HG03139 (cell line): ENCODE measurements at regions not wholly inside any gene's neighbourhood (a gene's known extent, or its start where the extent isn't known, plus 50 kb on each side); places are given as distances from the start of the nearest gene placed in this dataset.
"Not testable (repeated sequence)": the region's sequence is repeated elsewhere in the genome, so short reads cannot be mapped to it uniquely, and the experiment has no call there.

Experiments
- ATAC-seq: cut with Tn5 transposase; IDR thresholded peaks from one replicate; pipeline ENCODE4 v1.9.1; 2021; ENCODE audit not compliant: unreplicated experiment

DNA sequence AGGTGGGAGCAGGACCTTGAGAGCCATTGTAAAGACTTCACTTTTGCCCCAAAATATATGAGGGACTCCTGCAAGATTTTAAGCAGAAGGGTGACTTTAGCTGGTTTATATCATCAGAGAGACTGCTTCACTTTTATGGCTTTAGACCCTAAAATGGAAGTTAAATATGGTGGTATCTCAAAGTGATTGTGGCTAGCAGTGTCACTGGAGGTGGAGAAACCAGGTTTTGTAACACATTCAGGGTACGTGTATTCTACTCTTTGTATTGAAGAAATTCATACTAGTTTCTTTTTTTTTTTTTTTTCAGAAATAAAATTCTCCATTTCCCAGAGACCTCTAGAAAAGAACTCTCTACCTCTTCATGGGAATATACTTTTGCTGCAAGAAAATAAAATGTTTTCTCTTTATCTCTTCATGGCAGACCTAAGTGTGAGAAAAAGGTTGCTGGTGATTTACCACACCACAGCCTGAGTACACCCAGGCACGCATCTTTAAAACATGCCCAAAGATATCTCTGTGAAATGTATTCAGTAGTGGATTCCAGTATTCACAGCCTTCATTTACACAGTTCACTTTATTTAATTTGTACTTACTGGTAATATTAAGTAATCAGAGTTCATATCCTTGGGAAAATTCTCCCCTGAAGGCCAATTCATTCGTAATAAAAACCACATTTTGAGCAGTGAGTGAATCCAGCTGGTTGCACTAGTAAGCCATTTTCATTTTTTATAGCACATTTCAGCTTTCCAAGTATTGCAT, 74.3 kb upstream of the GUCY1A1 start:
- no peak for ATAC-seq

DNA sequence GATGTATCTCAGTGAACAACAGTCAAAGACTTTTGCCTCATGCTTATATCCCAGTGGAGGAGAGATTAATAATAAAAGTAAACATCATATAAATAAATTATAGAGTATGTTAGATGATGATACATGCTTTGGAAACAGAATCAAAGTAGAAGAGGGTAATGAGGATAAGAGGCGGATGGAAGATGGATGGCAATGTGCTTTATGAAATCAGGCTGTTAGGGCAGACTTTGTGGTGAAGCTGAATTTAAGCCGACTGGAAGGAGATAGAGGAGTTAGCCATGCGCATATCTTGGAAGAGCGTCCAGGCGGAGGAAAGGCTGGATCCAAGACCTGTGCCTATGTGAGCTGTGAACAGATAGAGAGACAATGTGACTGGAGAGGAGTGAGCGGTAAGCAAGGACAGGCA, 74.9 kb upstream of the GUCY1A1 start:
- ATAC-seq, result no peak

DNA sequence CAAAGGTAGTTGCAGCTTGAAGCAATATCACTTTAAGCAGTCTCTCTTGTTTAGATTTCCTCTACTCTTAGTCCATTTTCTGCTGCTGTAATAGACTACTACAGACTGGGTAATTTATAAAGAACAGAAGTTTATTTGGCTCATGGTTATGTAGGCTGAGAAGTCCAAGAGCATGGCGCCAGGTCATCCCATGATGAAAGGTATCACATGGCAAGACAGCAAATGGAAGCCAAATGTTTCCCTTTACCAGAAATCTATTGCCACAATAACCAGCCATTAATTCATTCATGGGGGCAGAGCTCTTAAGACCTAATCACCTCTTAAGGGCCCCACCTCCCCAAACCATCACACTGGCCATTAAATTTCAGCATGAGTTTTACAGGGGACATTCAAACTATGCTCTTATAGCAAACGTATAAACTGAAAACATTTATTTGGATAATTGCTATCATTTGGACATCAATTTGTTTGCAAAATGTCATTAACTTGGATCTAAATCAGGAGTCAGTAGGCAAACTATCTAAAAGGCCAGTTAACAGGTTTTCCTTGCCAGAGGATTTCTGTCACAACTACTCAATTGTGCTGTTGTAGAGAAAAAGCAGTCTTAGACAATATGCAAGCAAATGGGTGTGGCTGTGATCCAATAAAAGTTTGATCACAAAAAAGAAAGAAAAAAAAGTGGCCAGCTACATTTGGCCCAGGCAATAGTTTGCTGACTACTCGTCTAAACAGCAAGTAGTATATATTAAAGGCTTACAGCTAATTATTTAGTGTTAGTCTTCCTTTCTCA, 75.7 kb upstream of the GUCY1A1 start:
- ATAC-seq, result no peak

DNA sequence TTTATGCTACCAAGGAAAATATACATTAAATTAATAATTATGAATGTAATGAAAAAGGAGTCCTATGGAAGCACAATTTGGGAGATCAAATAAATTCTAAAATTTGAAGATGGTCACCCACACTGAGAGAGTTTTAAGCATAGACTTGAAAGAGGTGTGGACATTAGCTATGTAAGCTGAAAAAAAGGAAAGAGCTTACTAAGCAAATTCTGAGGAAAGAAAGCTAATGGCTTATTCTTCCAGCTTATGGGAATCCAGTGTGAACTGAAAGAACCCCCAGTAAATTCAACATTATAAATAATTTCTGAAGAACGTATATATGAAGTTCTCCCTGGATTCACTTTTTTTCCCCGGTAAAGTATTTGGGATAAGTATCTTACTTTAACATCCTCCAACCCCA, 78.2 kb upstream of the GUCY1A1 start:
- no peak for ATAC-seq

DNA sequence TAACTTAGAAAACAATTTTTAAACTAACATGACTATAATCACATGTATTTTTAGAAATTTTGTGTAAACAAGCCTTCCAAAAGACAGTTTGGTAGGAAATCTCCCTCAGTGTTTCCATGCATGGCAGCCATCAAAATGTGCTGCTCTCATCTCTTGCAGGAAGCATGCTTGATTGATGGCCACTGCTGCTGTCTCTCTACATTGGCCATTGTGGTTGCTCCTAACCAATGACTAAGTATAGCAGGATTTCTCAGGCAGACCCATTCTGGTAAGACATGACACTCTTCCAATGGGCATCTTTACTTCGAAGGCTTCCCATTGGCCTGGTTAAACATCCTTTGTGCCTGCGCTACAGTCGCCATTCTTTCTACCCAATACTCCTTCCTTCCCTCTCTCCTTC, 78.9 kb upstream of the GUCY1A1 start:
- ATAC-seq, result no peak

DNA sequence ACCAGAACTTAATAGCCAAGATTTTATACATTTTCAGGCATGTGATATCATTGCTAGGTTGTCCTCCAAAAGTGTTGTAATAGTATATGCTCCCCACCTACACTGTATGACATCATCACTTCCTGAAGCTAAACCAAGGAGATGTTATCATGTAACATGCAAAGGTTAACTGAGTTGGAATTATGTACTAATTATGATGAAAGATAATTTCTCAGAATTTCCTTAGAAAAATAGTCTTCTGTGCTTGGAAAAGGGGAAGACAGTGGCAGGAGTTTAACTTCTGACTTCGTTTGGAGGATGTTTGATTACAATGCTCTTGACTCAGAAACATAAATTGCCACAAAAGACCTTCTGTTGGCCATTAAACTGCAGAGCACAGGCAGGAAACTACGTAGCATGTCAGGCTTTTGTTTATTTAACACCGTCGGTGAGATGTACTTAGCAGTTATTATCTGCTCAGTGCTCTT, 83.6 kb upstream of the GUCY1A1 start:
- ATAC-seq, result no peak

DNA sequence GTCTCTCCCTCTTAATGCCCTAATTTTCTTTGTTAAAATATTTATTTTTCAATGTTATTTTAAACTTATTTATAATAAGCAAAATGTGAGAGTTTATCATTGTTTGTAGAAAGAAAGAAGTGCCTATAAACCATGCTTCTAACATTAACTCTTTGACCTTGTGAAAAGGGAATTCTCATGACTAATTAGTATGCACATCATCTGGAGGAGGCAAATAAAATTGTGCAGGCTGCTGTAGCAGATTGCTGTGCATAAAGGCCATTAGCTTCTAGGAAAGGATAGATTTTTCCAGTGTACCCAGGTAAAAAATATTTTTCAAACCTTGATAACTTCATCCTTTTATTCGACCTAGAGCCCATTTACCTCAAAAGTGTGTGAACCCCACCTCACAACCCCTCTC, 84.6 kb upstream of the GUCY1A1 start:
- no peak for ATAC-seq

DNA sequence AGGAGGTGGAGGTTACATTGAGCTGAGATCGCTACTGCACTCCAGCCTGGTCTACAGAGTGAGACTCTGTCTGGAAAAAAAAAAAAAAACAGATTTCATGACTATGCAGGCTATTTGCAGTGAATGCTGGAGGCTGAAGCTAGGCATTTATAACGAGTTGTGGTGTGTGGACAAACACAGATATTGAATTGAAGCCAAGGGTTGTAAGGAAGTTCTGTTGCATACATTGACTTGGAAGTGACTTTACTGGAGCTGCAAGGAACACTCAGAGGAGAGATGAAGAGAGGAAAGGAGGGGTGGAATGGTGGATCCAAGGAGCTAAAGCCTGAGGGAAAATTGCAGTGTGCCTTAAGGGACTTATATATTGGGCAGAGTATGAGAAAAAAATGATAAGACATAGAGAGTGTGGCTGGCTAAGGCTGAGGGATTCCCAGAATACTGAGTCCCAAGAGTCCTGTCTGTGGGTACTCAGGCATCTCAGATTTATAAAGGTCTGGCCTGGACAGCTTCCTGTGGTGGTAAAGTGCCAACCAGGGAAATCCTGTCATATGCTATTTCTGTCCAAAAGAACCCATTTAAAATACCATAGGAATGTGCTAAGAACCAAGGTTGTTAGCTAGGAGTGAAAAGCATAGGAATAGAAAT, 87.8 kb upstream of the GUCY1A1 start:
- no peak for ATAC-seq

DNA sequence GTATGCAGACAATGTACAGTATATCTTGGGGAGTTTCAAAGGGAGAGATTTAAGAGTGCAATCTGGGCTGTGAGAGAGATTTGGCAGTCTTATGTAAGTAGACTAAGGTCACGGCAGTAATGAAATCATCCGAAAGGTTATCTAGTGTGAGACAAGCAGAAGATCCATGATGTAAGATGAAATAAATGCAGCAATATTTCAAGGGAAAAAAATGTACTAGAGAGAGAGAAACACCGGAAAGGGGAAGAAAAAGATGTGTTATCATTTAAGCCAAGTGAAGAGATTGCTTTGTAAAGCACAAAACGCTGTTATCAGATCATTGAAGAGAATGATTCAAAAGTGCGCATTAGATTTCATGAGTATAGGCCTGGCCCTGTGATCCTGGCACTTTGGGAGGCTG, 88.4 kb upstream of the GUCY1A1 start:
- no peak for ATAC-seq

DNA sequence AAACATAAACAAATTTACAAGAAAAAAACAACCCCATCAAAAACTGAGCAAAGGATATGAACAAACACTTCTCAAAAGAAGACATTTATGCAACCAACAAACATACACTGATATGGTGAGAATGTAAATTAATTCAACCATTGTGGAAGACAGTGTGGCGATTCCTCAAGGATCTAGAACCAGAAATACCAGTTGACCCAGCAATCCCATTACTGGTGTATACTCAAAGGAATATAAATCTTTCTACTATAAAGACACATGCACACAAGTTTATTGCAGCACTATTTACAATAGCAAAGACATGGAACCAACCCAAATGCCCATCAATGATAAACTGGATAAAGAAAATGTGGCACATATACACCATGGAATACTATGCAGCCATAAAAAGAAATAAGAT, 92.3 kb upstream of the GUCY1A1 start:
- not testable (repeated sequence) for ATAC-seq

DNA sequence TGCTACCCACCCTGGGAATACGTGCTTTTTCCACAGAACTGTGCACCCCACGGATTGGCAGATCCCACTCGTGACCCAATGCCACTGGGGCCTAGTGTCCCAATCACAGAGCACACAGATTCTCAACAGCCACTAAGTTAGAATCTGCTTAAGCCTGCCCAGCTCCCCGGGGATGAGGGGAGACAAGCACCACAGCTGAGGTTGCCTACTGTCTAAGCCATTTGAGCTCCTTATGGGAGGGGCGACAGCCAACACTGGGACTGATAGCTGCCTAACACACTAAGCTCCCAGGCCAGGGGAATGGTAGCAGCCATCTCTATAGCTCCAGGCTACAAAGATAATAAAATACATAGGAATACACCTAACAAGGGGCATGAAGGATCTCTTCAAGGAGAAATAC, 93.5 kb upstream of the GUCY1A1 start:
- no peak for ATAC-seq

DNA sequence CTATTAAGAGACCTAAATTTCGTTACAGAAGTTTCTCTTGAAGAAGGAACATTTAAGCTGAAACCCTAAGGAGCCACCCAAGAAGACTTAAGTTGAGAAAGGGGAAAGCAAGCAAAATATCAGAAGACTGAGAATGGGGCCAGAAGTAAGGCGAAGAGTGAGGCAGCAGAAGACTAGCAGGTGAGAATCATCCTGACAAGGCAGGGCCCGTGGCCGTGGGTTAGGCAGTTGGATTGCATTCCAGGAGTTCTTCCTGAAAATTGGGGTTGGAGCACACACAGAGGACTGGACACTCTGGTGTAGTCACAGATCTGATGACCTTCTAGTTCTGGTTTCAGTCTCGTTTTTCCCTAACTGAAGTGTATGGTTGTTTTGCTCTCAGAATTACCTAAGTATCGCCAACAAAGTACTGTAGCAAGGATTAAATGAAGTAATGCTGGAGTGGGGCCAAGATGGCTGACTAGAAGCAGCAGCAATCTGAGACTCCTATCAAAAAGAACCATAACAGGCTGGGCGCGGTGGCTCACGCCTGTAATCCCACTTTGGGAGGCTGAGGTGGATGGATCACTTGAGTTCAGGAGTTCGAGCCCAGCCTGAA, 94.4 kb upstream of the GUCY1A1 start:
- ATAC-seq, result no peak

DNA sequence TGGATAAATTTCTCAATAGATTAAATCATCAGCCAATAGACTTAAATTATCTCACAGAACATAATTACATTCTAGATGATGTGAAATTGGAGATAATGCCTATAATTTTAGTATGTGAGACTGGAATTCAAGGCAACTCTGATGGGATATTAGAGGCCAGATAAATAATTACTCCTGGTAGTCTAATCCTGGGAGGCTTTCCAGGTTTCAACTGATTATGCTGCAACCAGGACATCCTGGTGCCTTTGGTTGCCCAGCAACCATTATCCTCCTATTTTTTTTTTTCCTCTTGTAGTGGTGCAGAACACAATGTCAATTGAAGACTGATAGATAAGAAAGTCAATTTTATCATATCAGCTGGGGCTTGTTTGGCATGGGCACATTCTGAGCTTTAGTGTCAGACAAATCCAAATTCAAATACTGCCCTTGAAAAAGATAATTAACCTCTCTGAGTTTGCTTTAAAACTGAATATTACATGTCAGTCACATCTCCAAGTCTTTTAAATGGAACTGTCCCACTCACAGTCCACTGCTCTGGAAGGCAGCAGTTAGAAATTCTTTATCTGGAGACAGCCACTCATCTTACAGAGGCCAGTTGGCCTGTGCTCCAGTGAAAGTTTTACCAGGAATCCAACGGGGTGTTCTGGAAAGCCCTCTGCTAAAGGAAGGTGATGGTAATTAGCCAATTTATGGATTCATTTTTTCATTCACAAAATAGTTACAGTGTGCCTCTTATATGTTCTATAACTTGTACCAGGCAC, 95.3 kb upstream of the GUCY1A1 start:
- no peak for ATAC-seq

DNA sequence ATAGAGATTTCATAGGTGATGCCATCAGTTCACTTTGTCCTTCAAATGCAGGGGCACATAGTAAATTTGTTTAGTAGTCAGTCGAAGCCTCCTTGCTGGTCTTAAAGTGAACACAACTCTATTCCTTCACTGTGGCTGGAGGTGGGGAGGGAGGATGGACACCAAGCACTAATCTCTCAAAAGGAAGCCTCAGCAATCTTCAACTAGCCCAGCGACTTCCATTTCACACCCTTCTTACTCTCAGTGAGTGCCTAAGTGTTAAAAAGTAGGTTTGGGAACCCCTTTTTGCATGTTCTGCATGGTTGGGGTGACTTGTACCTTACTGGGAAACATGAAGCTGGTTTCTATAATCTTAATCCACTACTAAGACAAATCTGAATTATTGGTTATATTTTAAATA, 96.0 kb upstream of the GUCY1A1 start:
- no peak for ATAC-seq

DNA sequence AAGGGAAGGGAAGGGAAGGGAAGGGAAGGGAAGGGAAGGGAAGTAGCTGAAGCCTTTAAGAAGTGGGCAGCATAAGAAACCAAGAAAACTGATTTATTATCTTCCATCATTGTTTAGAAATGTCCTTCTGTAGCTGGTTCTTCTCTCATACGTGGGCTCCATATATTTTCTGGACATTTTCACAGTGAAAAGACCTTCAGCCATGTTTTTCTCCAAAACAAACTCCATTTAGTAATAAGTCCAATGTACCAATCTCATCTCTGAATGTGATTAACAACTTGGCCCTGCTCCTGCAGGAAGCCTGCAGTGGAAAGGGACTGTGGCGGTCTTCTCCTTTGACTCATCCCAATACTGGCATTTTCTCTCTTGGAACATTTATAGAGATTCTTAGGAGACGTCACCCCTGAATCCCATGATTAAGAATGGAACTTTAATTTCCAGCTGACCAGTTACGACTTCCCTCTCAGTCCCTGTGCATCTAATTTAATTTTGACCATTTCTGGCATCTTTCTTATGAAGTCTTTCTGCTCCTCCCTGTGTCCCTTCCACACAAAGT, 96.6 kb upstream of the GUCY1A1 start:
- ATAC-seq, result no peak

DNA sequence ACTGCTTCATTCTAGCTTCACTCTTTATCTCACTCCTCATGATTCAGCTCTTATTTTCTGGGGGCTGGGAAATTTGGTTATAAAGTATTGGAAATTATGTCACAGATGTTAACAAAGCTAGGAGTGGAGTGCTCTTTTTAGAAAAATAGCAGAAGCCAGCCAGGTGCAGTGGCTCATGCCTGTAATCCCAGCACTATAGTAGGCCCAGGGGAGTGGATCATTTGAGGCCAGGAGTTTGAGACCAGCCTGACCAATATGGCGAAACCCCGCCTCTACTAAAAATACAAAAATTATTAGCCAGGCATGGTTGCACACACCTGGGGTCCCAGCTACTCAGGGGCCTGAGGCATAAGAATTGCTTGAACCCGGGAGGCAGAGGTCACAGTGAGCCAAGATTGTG, 97.2 kb upstream of the GUCY1A1 start:
- no peak for ATAC-seq

DNA sequence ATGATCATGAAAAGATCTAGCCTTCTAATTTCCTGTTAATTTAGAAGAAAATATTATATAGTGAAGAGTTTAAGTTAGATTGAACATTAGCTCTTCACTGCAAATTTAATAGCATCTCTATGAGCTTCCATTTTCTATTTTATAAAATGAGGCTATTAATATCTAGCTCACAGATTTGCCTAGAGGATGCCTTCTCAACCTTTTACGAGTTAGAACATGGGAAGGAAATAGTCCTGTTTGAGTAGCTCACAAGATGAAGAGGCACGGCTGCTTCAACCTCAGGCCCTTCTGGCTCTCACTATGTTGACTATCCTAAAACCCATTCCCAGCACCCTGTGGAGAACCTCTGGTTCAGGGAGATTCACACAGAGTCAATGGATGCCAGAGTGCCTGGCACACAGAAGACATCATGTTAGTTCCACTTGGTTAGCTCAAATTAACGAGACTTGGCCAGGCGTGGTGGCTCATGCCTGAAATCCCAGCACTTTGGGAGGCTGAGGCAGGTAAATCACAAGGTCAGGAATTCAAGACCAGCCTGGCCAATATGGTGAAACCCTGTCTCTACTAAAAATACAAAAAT, 97.9 kb upstream of the GUCY1A1 start:
- no peak for ATAC-seq

DNA sequence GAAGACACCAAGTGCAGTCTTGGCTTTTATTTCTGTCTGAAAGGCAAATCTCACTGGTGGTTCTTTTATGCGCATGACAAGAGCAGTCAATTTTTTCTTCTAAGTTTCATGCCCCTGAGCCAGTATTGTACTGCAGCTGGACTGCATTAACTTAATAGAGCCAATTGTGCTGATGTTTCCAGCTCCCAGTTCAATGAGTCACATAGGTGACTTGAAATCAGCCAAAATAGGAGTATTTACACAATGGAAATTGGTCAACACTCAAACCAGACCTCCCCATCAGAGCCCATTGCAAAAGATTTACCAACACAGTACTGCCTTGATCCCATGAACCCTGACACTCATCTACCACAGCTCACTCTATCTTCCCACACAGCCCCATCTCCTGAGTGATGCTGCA, 100.3 kb upstream of the GUCY1A1 start:
- no peak for ATAC-seq

DNA sequence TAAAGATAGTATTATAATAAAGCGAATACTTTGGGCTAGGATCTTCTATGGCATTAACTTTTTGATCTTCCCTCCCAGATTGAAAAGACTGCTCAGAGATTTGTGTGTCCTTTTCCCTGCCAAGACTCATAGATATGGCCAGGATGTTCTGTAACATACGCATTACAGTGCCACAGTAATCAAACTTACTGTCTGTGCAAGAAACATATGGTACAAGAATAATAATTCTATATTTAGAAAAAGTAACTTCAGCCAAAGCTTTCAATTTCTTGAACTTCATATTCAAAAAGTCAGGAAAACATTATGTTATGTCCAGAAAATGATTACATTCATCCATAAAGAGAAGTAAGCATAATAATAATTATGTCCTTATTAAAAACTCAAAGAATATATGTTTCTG, 100.9 kb upstream of the GUCY1A1 start:
- no peak for ATAC-seq

DNA sequence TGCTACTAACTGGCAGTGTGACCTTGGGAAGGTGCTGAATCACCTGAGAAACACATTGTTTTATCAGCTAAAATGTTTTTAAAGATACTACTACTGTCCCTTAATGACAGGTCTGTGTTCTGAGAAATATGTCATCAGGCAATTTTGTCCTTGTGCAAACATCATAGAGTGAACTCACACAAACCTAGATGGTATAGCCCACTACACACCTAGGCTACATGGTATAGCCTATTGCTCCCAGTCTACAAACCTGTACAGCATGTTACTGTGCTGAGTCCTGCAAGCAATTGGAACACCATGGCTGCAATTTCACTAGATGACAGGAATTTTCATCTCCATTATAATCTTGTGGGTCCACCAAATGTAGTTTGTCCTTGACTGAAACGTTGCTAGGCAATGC, 101.3 kb upstream of the GUCY1A1 start:
- ATAC-seq, result no peak
